ENCODE measurements at regions not wholly inside any gene's neighbourhood (a gene's known extent, or its start where the extent isn't known, plus 50 kb on each side); places are given as distances from the start of the nearest gene placed in this dataset.
"Not testable (repeated sequence)": the region's sequence is repeated elsewhere in the genome, so short reads cannot be mapped to it uniquely, and the experiment has no call there.

DNA sequence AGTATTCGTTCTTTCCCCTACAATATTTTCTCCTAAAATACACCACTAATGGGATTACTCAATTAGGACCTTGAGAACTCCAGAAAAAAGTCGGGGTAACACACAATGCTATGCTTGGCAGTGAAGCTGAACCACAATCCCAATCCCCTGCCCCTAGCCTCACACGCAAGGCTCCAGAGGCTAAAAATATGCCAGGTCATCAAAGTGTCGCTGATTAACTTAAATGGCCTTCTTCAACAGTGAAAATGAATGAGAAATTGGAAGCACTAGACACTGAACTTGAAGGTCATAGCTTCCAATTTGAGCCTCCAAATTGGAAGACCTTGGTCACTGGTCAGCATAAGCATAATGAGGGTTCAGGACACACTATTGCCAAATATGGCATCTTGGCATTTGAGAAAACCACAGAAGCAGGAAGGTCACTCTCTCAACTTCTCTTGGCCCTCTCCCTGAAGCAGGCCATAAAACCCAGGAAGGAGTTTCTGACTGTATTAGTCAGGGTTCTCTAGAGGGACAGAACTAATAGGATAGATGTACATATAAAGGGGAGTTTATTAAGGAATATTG, 86.0 kb upstream of the SATB2 start:
- Histone ChIP-seq H3K27ac (no peak overlapping the region), H3K9me3 (no peaks in the 10 kb centered on the region), H3K27me3 (no peaks in the 10 kb centered on the region), H3K4me3 (no peak overlapping the region), H3K36me3 (no peaks in the 10 kb centered on the region), H3K4me1 (no peaks in the 10 kb centered on the region)
- 63 to 68% methylated on average over 4 of the region's 4 CpGs for WGBS, 2 donors
- TF ChIP-seq, protein P1, sequence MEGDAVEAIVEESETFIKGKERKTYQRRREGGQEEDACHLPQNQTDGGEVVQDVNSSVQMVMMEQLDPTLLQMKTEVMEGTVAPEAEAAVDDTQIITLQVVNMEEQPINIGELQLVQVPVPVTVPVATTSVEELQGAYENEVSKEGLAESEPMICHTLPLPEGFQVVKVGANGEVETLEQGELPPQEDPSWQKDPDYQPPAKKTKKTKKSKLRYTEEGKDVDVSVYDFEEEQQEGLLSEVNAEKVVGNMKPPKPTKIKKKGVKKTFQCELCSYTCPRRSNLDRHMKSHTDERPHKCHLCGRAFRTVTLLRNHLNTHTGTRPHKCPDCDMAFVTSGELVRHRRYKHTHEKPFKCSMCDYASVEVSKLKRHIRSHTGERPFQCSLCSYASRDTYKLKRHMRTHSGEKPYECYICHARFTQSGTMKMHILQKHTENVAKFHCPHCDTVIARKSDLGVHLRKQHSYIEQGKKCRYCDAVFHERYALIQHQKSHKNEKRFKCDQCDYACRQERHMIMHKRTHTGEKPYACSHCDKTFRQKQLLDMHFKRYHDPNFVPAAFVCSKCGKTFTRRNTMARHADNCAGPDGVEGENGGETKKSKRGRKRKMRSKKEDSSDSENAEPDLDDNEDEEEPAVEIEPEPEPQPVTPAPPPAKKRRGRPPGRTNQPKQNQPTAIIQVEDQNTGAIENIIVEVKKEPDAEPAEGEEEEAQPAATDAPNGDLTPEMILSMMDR (IDR thresholded peaks at IDR 0.05) = no peak
- no peak for TF ChIP-seq POLR2A (IDR thresholded peaks at IDR 0.05)
- intact Hi-C loops (cut with DNase I) = no loop called here
- no peak for DNase-seq

DNA sequence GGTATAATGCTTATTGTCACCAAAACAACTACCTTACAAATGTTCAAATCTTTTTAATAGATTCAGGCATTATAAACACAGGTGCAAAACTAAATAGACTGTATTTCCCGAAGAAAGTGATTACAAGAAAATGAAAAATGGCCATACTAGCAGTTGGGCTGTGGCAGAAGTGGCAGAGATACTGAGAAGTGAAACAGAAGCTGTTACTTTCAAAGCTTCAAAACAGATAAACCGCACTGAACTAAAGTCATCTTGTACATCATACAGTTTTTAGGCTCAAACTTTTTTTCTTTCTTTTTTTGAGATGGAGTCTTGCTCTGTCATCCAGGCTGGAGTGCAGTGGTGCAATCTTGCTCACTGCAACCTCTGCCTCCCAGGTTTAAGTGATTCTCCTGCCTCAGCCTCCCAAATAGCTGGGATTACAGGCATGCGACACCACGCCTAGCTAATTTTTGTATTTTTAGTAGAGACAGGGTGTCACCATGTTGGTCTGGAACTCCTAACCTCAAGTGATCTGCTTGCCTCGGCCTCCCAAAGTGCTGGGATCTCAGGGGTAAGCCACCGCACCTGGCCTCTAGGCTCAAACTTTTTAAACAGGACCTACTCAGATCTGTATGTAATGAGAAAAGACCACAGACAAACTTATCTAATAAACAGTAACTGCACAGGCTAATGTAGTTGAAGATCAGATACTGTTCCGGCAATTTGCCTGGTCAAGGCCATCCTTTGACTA, 77.9 kb upstream of the SATB2 start:
- Histone ChIP-seq H3K27me3 (no peaks in the 10 kb centered on the region), H3K4me3 (no peak overlapping the region), H3K9me3 (no peaks in the 10 kb centered on the region), H3K4me1 (no peaks in the 10 kb centered on the region), H3K27ac (no peak overlapping the region), H3K36me3 (no peaks in the 10 kb centered on the region)
- no peak for DNase-seq
- intact Hi-C loops (cut with DNase I) = no loop called here
- TF ChIP-seq POLR2A (IDR thresholded peaks at IDR 0.05) = no peak
- TF ChIP-seq, protein P1 (IDR thresholded peaks at IDR 0.05) = no peak
- WGBS, 2 donors = 81 to 91% methylated on average over 6 of the region's 7 CpGs

DNA sequence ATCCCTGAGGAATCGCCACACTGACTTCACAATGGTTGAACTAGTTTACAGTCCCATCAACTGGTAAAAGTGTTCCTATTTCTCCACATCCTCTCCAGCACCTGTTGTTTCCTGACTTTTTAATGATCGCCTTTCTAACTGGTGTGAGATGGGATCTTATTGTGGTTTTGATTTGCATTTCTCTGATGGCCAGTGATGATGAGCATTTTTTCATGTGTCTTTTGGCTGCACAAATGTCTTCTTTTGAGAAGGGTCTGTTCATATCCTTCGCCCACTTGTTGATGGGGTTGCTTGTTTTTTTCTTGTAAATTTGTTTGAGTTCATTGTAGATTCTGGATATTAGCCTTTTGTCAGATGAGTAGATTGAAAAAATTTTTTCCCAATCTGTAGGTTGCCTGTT, 76.1 kb upstream of the SATB2 start:
- H3K27ac ChIP-seq; H3K4me3 ChIP-seq; H3K4me1 ChIP-seq; H3K27me3 ChIP-seq; H3K36me3 ChIP-seq; H3K9me3 ChIP-seq; DNase-seq; intact Hi-C loops (cut with DNase I): not testable (repeated sequence)
- WGBS, 2 donors = 62 to 91% methylated on average over 3 of the region's 3 CpGs

DNA sequence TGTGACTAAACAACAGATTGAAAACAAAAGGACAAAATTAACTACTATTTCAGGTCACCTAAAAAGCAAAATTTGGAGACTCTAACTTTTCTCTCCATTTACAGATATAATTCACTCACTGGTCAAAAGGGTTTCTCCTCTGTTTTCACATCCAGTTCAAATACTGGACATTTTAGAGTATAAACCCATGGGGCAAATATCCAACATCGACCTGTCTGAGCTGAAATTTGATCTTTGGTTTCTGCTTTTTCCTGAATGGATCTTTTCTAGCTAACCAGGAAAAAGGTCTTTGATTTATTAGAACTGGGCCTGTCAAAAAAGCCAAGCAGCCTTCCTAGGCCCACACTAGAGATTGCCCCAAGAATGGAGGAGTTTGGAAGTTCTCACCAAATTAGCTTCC, 69.3 kb upstream of the SATB2 start:
- TF ChIP-seq POLR2A (IDR thresholded peaks at IDR 0.05) = no peak
- Histone ChIP-seq H3K9me3 (no peaks in the 10 kb centered on the region), H3K27me3 (no peaks in the 10 kb centered on the region), H3K36me3 (no peaks in the 10 kb centered on the region), H3K4me3 (no peak overlapping the region), H3K27ac (no peak overlapping the region), H3K4me1 (no peaks in the 10 kb centered on the region)
- intact Hi-C loops (cut with DNase I) = no loop called here
- DNase-seq = no peak
- WGBS, 2 donors = 58 to 77% methylated on average over 1 of the region's 1 CpG

DNA sequence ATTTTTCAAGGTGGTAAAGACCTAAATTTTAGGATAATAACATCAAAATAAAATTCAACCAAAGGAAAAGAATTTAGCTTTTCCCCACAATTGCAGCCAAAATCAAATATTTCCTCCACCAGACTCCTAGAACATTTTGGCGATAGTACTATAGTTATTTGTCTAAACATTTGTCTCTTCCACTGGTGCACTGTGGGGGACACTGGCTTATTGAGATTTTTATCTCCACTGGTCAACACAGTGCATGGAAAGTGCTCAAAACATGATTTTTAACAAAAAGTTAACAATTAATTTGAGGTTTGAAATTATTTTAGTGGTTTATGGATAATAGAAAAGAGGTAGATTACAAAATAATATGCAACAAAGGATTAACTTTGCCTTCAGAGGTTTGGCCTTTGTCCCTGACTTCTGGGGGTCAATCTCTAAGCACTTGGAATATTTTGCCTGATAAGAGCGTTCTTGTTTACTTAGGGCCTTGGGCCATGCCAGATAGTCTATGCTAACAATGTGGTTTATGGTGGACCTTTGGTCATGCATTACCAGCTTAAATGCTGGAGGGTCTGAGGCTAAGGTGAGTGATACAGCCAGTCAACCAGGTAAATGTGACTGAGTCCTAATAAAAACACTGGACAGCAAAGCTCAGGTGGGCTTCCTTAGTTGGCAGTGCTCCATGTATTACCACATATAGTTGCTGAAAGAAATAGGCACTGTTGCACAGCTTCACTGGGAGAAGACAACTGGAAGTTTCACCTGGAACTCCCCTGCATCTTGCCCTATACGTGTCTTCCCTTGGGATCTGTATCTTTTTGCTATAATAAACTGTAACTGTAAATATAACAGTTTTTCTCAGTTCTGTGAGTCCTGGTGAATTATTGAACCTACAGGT, 67.2 kb upstream of the SATB2 start:
- H3K27me3 ChIP-seq = no peaks in the 10 kb centered on the region
- WGBS, 2 donors = 70 to 84% methylated on average over 3 of the region's 3 CpGs
- intact Hi-C loops (cut with DNase I) = no loop called here
- no peak overlapping the region for H3K27ac ChIP-seq
- no peaks in the 10 kb centered on the region for H3K36me3 ChIP-seq
- no peaks in the 10 kb centered on the region for H3K9me3 ChIP-seq
- TF ChIP-seq, protein P1 (IDR thresholded peaks at IDR 0.05) = no peak
- TF ChIP-seq POLR2A (IDR thresholded peaks at IDR 0.05) = no peak
- no peaks in the 10 kb centered on the region for H3K4me1 ChIP-seq
- no peak overlapping the region for H3K4me3 ChIP-seq
- DNase-seq = no peak

DNA sequence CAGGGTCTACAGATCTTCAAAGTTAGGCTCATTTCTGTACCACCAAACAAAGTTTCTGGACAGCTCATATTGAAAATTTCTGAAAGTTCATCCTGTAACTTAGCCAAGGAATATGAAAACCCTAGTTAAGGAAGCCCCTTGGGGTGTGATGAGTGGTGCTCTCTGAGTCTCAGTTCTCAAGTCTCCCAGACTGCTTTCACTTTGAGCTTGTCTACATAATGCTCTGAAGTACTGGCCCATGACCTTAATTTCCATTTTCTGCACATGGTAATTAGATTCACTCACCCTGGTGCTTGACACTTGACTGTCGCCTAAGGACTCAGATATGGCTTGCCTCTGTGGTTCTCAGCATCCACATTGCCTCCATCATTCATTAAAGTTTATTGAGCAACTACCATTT, 51.7 kb upstream of the SATB2 start:
- H3K27ac ChIP-seq = no peak overlapping the region
- no peaks in the 10 kb centered on the region for H3K4me1 ChIP-seq
- H3K9me3 ChIP-seq = no peaks in the 10 kb centered on the region
- intact Hi-C loops (cut with DNase I) = no loop called here
- H3K4me3 ChIP-seq = no peak overlapping the region
- no peaks in the 10 kb centered on the region for H3K27me3 ChIP-seq
- H3K36me3 ChIP-seq = no peaks in the 10 kb centered on the region
- 80 to 85% methylated on average over 1 of the region's 1 CpG for WGBS, 2 donors
- no peak for DNase-seq
- TF ChIP-seq, protein P1 (IDR thresholded peaks at IDR 0.05) = no peak
- no peak for TF ChIP-seq POLR2A (IDR thresholded peaks at IDR 0.05)

Measured in esophagus squamous epithelium (tissue), 5 donors.